SK-N-SH (cell line): ENCODE measurements at regions not wholly inside any gene's neighbourhood (a gene's known extent, or its start where the extent isn't known, plus 50 kb on each side); places are given as distances from the start of the nearest gene placed in this dataset.

Experiments
- CTCF ChIA-PET: fragments of 300-600, 350-600 bp; formaldehyde crosslinking; extraction: SDS; loops from one replicate; lab custom pipeline; 2021; lab: Yijun Ruan, JAX
- POLR2A ChIA-PET: fragments of 350-600 bp; sonication (Branson Sonifier 250); formaldehyde crosslinking; extraction: SDS; loops from one replicate; lab custom pipeline; 2020; ENCODE audit warnings: antibody characterized with exemption, inconsistent platforms; lab: Yijun Ruan, JAX
- DNase-seq: peaks from one replicate; pipeline ENCODE4 v3.0.0; 2012
- H2AFZ ChIP-seq: fragments of 200-600 bp; sonication (generic); 2 replicates; pipeline ENCODE4 v1.8.1; 2016; ENCODE audit warnings: antibody characterized with exemption, mild to moderate bottlenecking, low read depth
- H3F3A ChIP-seq: fragments of 200-600 bp; sonication (generic); replicated peaks from 2 replicates; pipeline ENCODE3; 2016; ENCODE audit warnings: antibody characterized with exemption, mild to moderate bottlenecking; ENCODE audit not compliant: insufficient read depth
- H3K27ac ChIP-seq, 2 experiments: fragments of 200-500 bp in 1 of 2; fragments of 200-600 bp in 1 of 2; sonication (Bioruptor generic) in 1 of 2; sonication (generic), shearing (Covaris generic) in 1 of 2; 2 replicates each; pipeline versions ENCODE4 v1.5.1 to v1.6.1; 2014 to 2016; ENCODE audit warnings: low read depth in 2 of 2, inconsistent platforms in 1 of 2, low read length in 1 of 2, mild to moderate bottlenecking in 1 of 2, mixed read lengths in 1 of 2
- H3K27me3 ChIP-seq: fragments of 200-600 bp; sonication (generic), shearing (Covaris generic); 2 replicates; pipeline ENCODE4 v1.6.1; 2016; ENCODE audit warnings: mixed run types; ENCODE audit not compliant: insufficient read depth
- H3K36me3 ChIP-seq, 2 experiments: fragments of 200-500 bp in 1 of 2; fragments of 200-600 bp in 1 of 2; sonication (Bioruptor generic) in 1 of 2; sonication (generic) in 1 of 2; replicated peaks in 1 of 2; 2 replicates each; pipeline versions ENCODE3 to v1.5.1; 2014 to 2016; ENCODE audit warnings: low read length in 1 of 2, mild to moderate bottlenecking in 1 of 2; ENCODE audit not compliant: insufficient read depth in 2 of 2, control insufficient read depth in 1 of 2
- H3K4me1 ChIP-seq, 2 experiments: fragments of 200-500 bp in 1 of 2; fragments of 200-600 bp in 1 of 2; sonication (Bioruptor generic) in 1 of 2; sonication (generic), shearing (Covaris generic) in 1 of 2; 2 replicates each; pipeline versions ENCODE4 v1.5.1 to v1.6.1; 2014 to 2016; ENCODE audit warnings: low read depth in 1 of 2, low read length in 1 of 2, mixed run types in 1 of 2; ENCODE audit not compliant: insufficient read depth in 2 of 2, control insufficient read depth in 1 of 2
- H3K4me2 ChIP-seq: fragments of 200-600 bp; sonication (generic), shearing (Covaris generic); 2 replicates; pipeline ENCODE4 v1.6.1; 2017; ENCODE audit warnings: mixed run types
- H3K4me3 ChIP-seq, 2 experiments: fragments of 200-500 bp in 1 of 2; fragments of 200-600 bp in 1 of 2; sonication (Bioruptor generic) in 1 of 2; sonication (generic), shearing (Covaris generic) in 1 of 2; 2 replicates each; pipeline versions ENCODE4 v1.5.1 to v1.8.1; 2014 to 2016; ENCODE audit warnings: low read depth in 2 of 2, inconsistent platforms in 1 of 2, low read length in 1 of 2, mild to moderate bottlenecking in 1 of 2, mixed read lengths in 1 of 2, moderate library complexity in 1 of 2
- H3K79me2 ChIP-seq: fragments of 200-600 bp; sonication (generic); 2 replicates; pipeline ENCODE4 v1.8.1; 2017; ENCODE audit warnings: mild to moderate bottlenecking; ENCODE audit not compliant: insufficient read depth
- H3K9ac ChIP-seq: fragments of 200-600 bp; sonication (generic); 2 replicates; pipeline ENCODE4 v1.6.1; 2017; ENCODE audit warnings: mixed run types
- H3K9me2 ChIP-seq: fragments of 200-600 bp; sonication (generic); 2 replicates; pipeline ENCODE4 v1.6.1; 2017; ENCODE audit warnings: mixed run types
- H3K9me3 ChIP-seq: fragments of 200-600 bp; sonication (generic); 2 replicates; pipeline ENCODE4 v1.6.1; 2017; ENCODE audit warnings: mixed run types, mild to moderate bottlenecking, moderate library complexity
- H4K20me1 ChIP-seq: fragments of 200-600 bp; sonication (generic); 2 replicates; pipeline ENCODE4 v1.6.1; 2017; ENCODE audit warnings: mild to moderate bottlenecking, mixed run types; ENCODE audit not compliant: insufficient read depth
- CHD2 ChIP-seq: fragments of 150-350 bp; IDR thresholded peaks from 2 replicates; pipeline ENCODE4 v1.6.1; 2018; ENCODE audit warnings: low read length; ENCODE audit not compliant: partially characterized antibody
- ELF1 ChIP-seq: IDR thresholded peaks from 2 replicates; pipeline ENCODE4 v1.4.0; 2012
- EP300 ChIP-seq, 2 experiments: IDR thresholded peaks; 2 replicates each; pipeline versions ENCODE4 v1.4.0 to v1.6.1; 2012; ENCODE audit warnings: borderline replicate concordance in 1 of 2, low read depth in 1 of 2, low read length in 1 of 2
- EZH2phosphoT487 ChIP-seq: fragments of 200-600 bp; sonication (generic); IDR thresholded peaks from 2 replicates; pipeline ENCODE4 v1.6.1; 2017; ENCODE audit warnings: low read depth, mixed run types, mild to moderate bottlenecking, antibody characterized with exemption, moderate library complexity, borderline replicate concordance
- FOSL2 ChIP-seq: IDR thresholded peaks from 2 replicates; pipeline ENCODE4 v1.4.0; 2012; ENCODE audit warnings: low read depth, mild to moderate bottlenecking, moderate library complexity, borderline replicate concordance
- FOXJ3 ChIP-seq: sonication (generic); formaldehyde crosslinking; IDR thresholded peaks from 2 replicates; pipeline ENCODE4 v1.5.1; 2020; ENCODE audit warnings: mild to moderate bottlenecking, missing genetic modification reagents
- FOXM1 ChIP-seq: IDR thresholded peaks from 2 replicates; pipeline ENCODE4 v1.4.0; 2012; ENCODE audit warnings: low read depth, mild to moderate bottlenecking
- GABPA ChIP-seq: IDR thresholded peaks from 2 replicates; pipeline ENCODE4 v1.4.0; 2012; ENCODE audit warnings: low read depth, mild to moderate bottlenecking
- MAX ChIP-seq: IDR thresholded peaks from 2 replicates; pipeline ENCODE4 v1.4.0; 2012; ENCODE audit warnings: low read depth
- MXI1 ChIP-seq: IDR thresholded peaks from 2 replicates; pipeline ENCODE4 v1.6.1; 2012; ENCODE audit warnings: mild to moderate bottlenecking, low read depth, low read length, improper control_type of control experiment
- NRF1 ChIP-seq: IDR thresholded peaks from 2 replicates; pipeline ENCODE4 v1.6.1; 2012; ENCODE audit warnings: low read depth, mild to moderate bottlenecking, low read length
- POLR2AphosphoS5 ChIP-seq: IDR thresholded peaks from 2 replicates; pipeline ENCODE4 v1.6.1; 2012; ENCODE audit warnings: low read depth, low read length
- RAD21 ChIP-seq: IDR thresholded peaks from 2 replicates; pipeline ENCODE4 v1.6.1; 2012; ENCODE audit warnings: mild to moderate bottlenecking, low read length
- RCOR1 ChIP-seq: fragments of 150-350 bp; IDR thresholded peaks from 2 replicates; pipeline ENCODE4 v1.6.1; 2017; ENCODE audit warnings: antibody characterized with exemption, low read length
- REST ChIP-seq: IDR thresholded peaks from 2 replicates; pipeline ENCODE4 v1.6.1; 2012; ENCODE audit warnings: mild to moderate bottlenecking, low read depth, low read length, moderate library complexity
- RXRA ChIP-seq: IDR thresholded peaks from 2 replicates; pipeline ENCODE4 v1.4.0; 2012; ENCODE audit warnings: low read depth, mild to moderate bottlenecking, borderline replicate concordance
- SMC3 ChIP-seq: IDR thresholded peaks from 2 replicates; pipeline ENCODE4 v1.6.1; 2012; ENCODE audit warnings: low read depth, low read length, improper control_type of control experiment
- TAF1 ChIP-seq: IDR thresholded peaks from 2 replicates; pipeline ENCODE4 v1.6.1; 2012; ENCODE audit warnings: low read depth, mild to moderate bottlenecking, low read length, moderate library complexity, borderline replicate concordance
- TEAD4 ChIP-seq: IDR thresholded peaks from 2 replicates; pipeline ENCODE4 v1.4.0; 2012; ENCODE audit warnings: mild to moderate bottlenecking, borderline replicate concordance; ENCODE audit not compliant: insufficient read depth
- USF1 ChIP-seq: IDR thresholded peaks from 2 replicates; pipeline ENCODE4 v1.4.0; 2012; ENCODE audit warnings: low read depth, borderline replicate concordance
- YY1 ChIP-seq: IDR thresholded peaks from 2 replicates; pipeline ENCODE4 v1.4.0; 2012; ENCODE audit warnings: low read depth, mild to moderate bottlenecking
- WGBS: methylation state at CpG from one replicate; pipeline ENCODE4 v1.1.6; 2017; ENCODE audit warnings: low lambda C conversion rate; 5-methylcytosine and 5-hydroxymethylcytosine counted together

DNA sequence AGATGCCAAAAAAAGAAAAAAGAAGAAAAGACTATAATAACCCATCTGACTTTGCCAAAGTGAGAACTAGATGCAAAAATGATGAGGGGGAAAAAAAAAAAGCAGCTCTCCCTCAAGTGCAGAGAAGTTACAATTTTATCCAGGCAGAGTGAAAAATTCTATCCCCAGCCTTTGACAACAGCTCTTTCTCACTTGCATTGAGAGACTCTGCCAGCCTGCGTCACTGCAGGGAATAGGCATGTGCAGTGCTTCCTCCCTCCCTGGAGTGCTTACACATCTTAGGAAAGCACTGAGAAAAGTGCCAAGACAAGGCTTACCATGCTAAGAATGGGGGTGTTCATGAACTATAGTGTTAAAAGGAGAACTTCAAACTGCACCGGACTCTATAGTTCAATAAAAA, 418.6 kb upstream of the TYRP1 start:
- CTCF ChIA-PET: interaction anchor here (0.6 to 1.3 kb wide), 2 partner anchors 49 to 54 kb away, joined by 3 read pairs; no protein-coding TSS in a partner anchor

GRCh38 chr9:12276505-12276904, 416.7 kb upstream of the TYRP1 start:
- CTCF ChIA-PET: no interaction called here
- no peak for DNase-seq
- WGBS: 0% methylated on average over 1 of the region's 1 CpG

More for the DNA sequence above, 418.6 kb upstream of the TYRP1 start:
- Histone ChIP-seq H3K4me2 (no peak overlapping the region), H3F3A (no peaks in the 10 kb centered on the region), H3K79me2 (no peaks in the 10 kb centered on the region), H3K36me3 (no peaks in the 10 kb centered on the region), H3K4me1 (no peaks in the 10 kb centered on the region), H3K9ac (no peak overlapping the region), H3K9me3 (no peaks in the 10 kb centered on the region), H2AFZ (no peak overlapping the region), H3K4me3 (no peak overlapping the region), H3K9me2 (no peaks in the 10 kb centered on the region), H3K27ac (no peak overlapping the region), H4K20me1 (no peaks in the 10 kb centered on the region), H3K27me3 (no peaks in the 10 kb centered on the region)
- POLR2A ChIA-PET: no interaction called here
- DNase-seq: no peak
- TF ChIP-seq FOSL2 (no peak), RAD21 (no peak), TEAD4 (no peak), CHD2 (no peak), RCOR1 (no peak), REST (no peak), EP300 (IDR thresholded peaks at IDR 0.05; ENCODE audit: borderline replicate concordance in 1 of 2, low read depth in 1 of 2, low read length in 1 of 2) (no peak), FOXM1 (no peak), SMC3 (no peak), MAX (no peak), YY1 (no peak), TAF1 (no peak), NRF1 (no peak), ELF1 (no peak), RXRA (no peak)
- 4% methylated on average over 2 of the region's 2 CpGs for WGBS

More at GRCh38 chr9:12276505-12276904, 416.7 kb upstream of the TYRP1 start:
- no peak overlapping the region for H3K27ac ChIP-seq
- no peaks in the 10 kb centered on the region for H3K9me2 ChIP-seq
- POLR2A ChIA-PET: no interaction called here
- H3K4me3 ChIP-seq: no peak overlapping the region
- H4K20me1 ChIP-seq: no peaks in the 10 kb centered on the region
- H3F3A ChIP-seq: no peaks in the 10 kb centered on the region
- H2AFZ ChIP-seq: no peak overlapping the region
- no peaks in the 10 kb centered on the region for H3K9me3 ChIP-seq
- H3K79me2 ChIP-seq: no peaks in the 10 kb centered on the region
- no peaks in the 10 kb centered on the region for H3K27me3 ChIP-seq
- H3K36me3 ChIP-seq: no peaks in the 10 kb centered on the region
- no peak overlapping the region for H3K9ac ChIP-seq
- H3K4me2 ChIP-seq: no peak overlapping the region
- TF ChIP-seq FOXM1: no peak
- no peak for TF ChIP-seq FOSL2
- TF ChIP-seq POLR2AphosphoS5: no peak
- TF ChIP-seq USF1: no peak
- no peak for TF ChIP-seq MXI1
- TF ChIP-seq GABPA: no peak
- TF ChIP-seq RAD21: no peak
- no peak for TF ChIP-seq EZH2phosphoT487
- no peak for TF ChIP-seq FOXJ3 (CRISPR knock-in tag)
- TF ChIP-seq, all 33 proteins: peak for 0
- H3K4me1 ChIP-seq: no peaks in the 10 kb centered on the region
